HCT116 (cell line): ENCODE measurements at regions not wholly inside any gene's neighbourhood (a gene's known extent, or its start where the extent isn't known, plus 50 kb on each side); places are given as distances from the start of the nearest gene placed in this dataset.

Source experiments
- ATAC-seq: fragments of 200-7000 bp; cut with Tn5 transposase; 2 replicates; pipeline ENCODE4 v1.9.1; 2020; ENCODE audit warnings: mild to moderate bottlenecking, moderate library complexity
- BruUV-seq: library from RNA; stranded (reverse); fragments of 400-500 nt; replicated peaks from 2 replicates; lab custom pipeline; 2021; lab: Mats Ljungman, UMichigan
- CTCF ChIA-PET: fragments of 300-600 bp; sonication (Branson Sonifier 250); formaldehyde crosslinking; loops from one replicate; lab custom pipeline; 2021; ENCODE audit warnings: antibody characterized with exemption; lab: Charles Lee
- POLR2A ChIA-PET: fragments of 300-600, 350-600 bp; sonication (Branson Sonifier 250); formaldehyde crosslinking; loops from one replicate; lab custom pipeline; 2021; ENCODE audit warnings: antibody characterized with exemption; lab: Charles Lee
- RAD21 ChIA-PET, 2 experiments: fragments of 300-600 bp; sonication (Branson Sonifier 250); formaldehyde crosslinking; loops; one replicate each; lab custom pipeline; 2023; ENCODE audit warnings: low total read pairs in 2 of 2; ENCODE audit not compliant: uncharacterized antibody in 2 of 2, unreplicated experiment in 2 of 2, low non-redundant PET in 1 of 2; lab: Charles Lee
- DNase-seq: peaks from one replicate; pipeline ENCODE4 v3.0.0-alpha.2; 2010; ENCODE audit warnings: low read depth, low spot score
- H2AFZ ChIP-seq: fragments of 200-600 bp; shearing (Covaris generic), sonication (generic); 2 replicates; pipeline ENCODE4 v1.6.1; 2017; ENCODE audit warnings: low read depth, mixed run types, mixed read lengths, antibody characterized with exemption, low read length; ENCODE audit not compliant: poor library complexity, severe bottlenecking
- H3K27ac ChIP-seq: 2 replicates; pipeline ENCODE4 v1.5.1; 2012; ENCODE audit warnings: low read depth, low read length
- H3K27me3 ChIP-seq: fragments of 200-600 bp; sonication (generic); 2 replicates; pipeline ENCODE4 v1.6.1; 2016; ENCODE audit warnings: mixed run types, low read length, mixed read lengths; ENCODE audit not compliant: insufficient read depth
- H3K36me3 ChIP-seq, 2 experiments: fragments of 200-500 bp in 1 of 2; fragments of 200-600 bp in 1 of 2; sonication (Bioruptor generic) in 1 of 2; sonication (generic) in 1 of 2; 2 replicates each; pipeline versions ENCODE4 v1.5.1 to v1.6.1; 2014 to 2016; ENCODE audit warnings: low read length in 2 of 2, inconsistent platforms in 1 of 2, mixed read lengths in 1 of 2, mixed run types in 1 of 2; ENCODE audit not compliant: insufficient read depth in 2 of 2, control insufficient read depth in 1 of 2
- H3K4me1 ChIP-seq, 2 experiments: fragments of 200-600 bp in 1 of 2; sonication (generic) in 1 of 2; 2 replicates each; pipeline versions ENCODE4 v1.5.1 to v1.6.1; 2012 to 2017; ENCODE audit warnings: low read length in 2 of 2, inconsistent platforms in 1 of 2, mild to moderate bottlenecking in 1 of 2, mixed read lengths in 1 of 2, mixed run types in 1 of 2, moderate library complexity in 1 of 2; ENCODE audit not compliant: insufficient read depth in 2 of 2, control insufficient read depth in 1 of 2
- H3K4me2 ChIP-seq: fragments of 200-600 bp; sonication (generic); 2 replicates; pipeline ENCODE4 v1.6.1; 2017; ENCODE audit warnings: mixed run types, low read length, mixed read lengths
- H3K4me3 ChIP-seq, 2 experiments: fragments of 200-600 bp in 1 of 2; sonication (generic) in 1 of 2; replicated peaks in 1 of 2; 2 replicates each; pipeline ENCODE4 v1.5.1; 2011 to 2016; ENCODE audit warnings: low read length in 2 of 2, control low read depth in 1 of 2, low read depth in 1 of 2, mild to moderate bottlenecking in 1 of 2, mixed read lengths in 1 of 2, mixed run types in 1 of 2
- H3K79me2 ChIP-seq: fragments of 200-600 bp; sonication (generic); 2 replicates; pipeline ENCODE4 v1.6.1; 2017; ENCODE audit warnings: mild to moderate bottlenecking, mixed run types, low read length, moderate library complexity, mixed read lengths; ENCODE audit not compliant: insufficient read depth
- H3K9ac ChIP-seq: fragments of 200-600 bp; sonication (generic); 2 replicates; pipeline ENCODE4 v1.6.1; 2016; ENCODE audit warnings: low read length, mixed read lengths
- H3K9me2 ChIP-seq: fragments of 200-600 bp; sonication (generic), shearing (Covaris generic); 2 replicates; pipeline ENCODE4 v1.6.1; 2017; ENCODE audit warnings: mixed run types, mild to moderate bottlenecking, moderate library complexity; ENCODE audit not compliant: insufficient read depth
- H3K9me3 ChIP-seq, 2 experiments: fragments of 200-500 bp in 1 of 2; fragments of 200-600 bp in 1 of 2; sonication (Bioruptor generic) in 1 of 2; sonication (generic) in 1 of 2; 2 replicates each; pipeline ENCODE4 v1.6.1; 2014 to 2017; ENCODE audit warnings: low read length in 2 of 2, mixed read lengths in 2 of 2, inconsistent platforms in 1 of 2, low read depth in 1 of 2, mild to moderate bottlenecking in 1 of 2, mixed run types in 1 of 2, moderate library complexity in 1 of 2; ENCODE audit not compliant: control insufficient read depth in 1 of 2, insufficient read depth in 1 of 2
- H4K20me1 ChIP-seq: fragments of 200-600 bp; sonication (generic), shearing (Covaris generic); 2 replicates; pipeline ENCODE4 v1.6.1; 2017; ENCODE audit warnings: mixed run types, mild to moderate bottlenecking, moderate library complexity; ENCODE audit not compliant: insufficient read depth
- ATF3 ChIP-seq: IDR thresholded peaks from 2 replicates; pipeline ENCODE4 v1.6.1; 2012
- CBX3 ChIP-seq: IDR thresholded peaks from 2 replicates; pipeline ENCODE4 v1.6.1; 2012; ENCODE audit warnings: low read depth
- CEBPB ChIP-seq: IDR thresholded peaks from 2 replicates; pipeline ENCODE4 v1.6.1; 2012; ENCODE audit warnings: low read depth
- EZH2 ChIP-seq: fragments of 200-600 bp; sonication (generic); IDR thresholded peaks from 2 replicates; pipeline ENCODE4 v1.6.1; 2017; ENCODE audit warnings: antibody characterized with exemption, mixed run types
- EZH2phosphoT487 ChIP-seq: fragments of 200-600 bp; IDR thresholded peaks from 2 replicates; pipeline ENCODE4 v1.6.1; 2018; ENCODE audit warnings: antibody characterized with exemption, borderline replicate concordance
- FOSL1 ChIP-seq: IDR thresholded peaks from 2 replicates; pipeline ENCODE4 v1.6.1; 2012; ENCODE audit warnings: low read depth
- REST ChIP-seq: IDR thresholded peaks from 2 replicates; pipeline ENCODE4 v1.6.1; 2012; ENCODE audit warnings: low read depth
- SIN3A ChIP-seq: IDR thresholded peaks from 2 replicates; pipeline ENCODE4 v1.6.1; 2012; ENCODE audit warnings: low read depth
- SP1 ChIP-seq: IDR thresholded peaks from 2 replicates; pipeline ENCODE4 v1.6.1; 2012; ENCODE audit warnings: low read depth
- TCF7L2 ChIP-seq: IDR thresholded peaks from 2 replicates; pipeline ENCODE4 v1.7.0; 2011; ENCODE audit warnings: borderline replicate concordance, inconsistent platforms; ENCODE audit not compliant: insufficient read depth, insufficient read length; ENCODE audit errors: extremely low read depth
- YY1 ChIP-seq: IDR thresholded peaks from 2 replicates; pipeline ENCODE4 v1.6.1; 2011; ENCODE audit warnings: low read length, low read depth, moderate library complexity, mild to moderate bottlenecking; ENCODE audit not compliant: insufficient replicate concordance; ENCODE audit errors: extremely low read depth
- ZBTB33 ChIP-seq: IDR thresholded peaks from 2 replicates; pipeline ENCODE4 v1.6.1; 2011; ENCODE audit warnings: mild to moderate bottlenecking, low read length, moderate library complexity; ENCODE audit not compliant: insufficient replicate concordance; ENCODE audit errors: extremely low read depth
- ZNF274 ChIP-seq: fragments of 200-500 bp; sonication (Bioruptor generic); IDR thresholded peaks from 2 replicates; pipeline ENCODE4 v1.6.1; 2014; ENCODE audit warnings: mild to moderate bottlenecking, low read depth, low read length, inconsistent platforms
- intact Hi-C: fragments of 100-400 bp; cut with micrococcal nuclease; formaldehyde crosslinking; loops from 2 replicates; pipeline ENCODE4 v1.10.0; 2022
- TF ChIP-seq, protein P1 (sequence below): IDR thresholded peaks from 2 replicates; pipeline ENCODE4 v1.6.1; 2012
- TF ChIP-seq, protein P2 (sequence below), 3 experiments: fragments of 200-600 bp in 1 of 3; sonication (generic) in 1 of 3; IDR thresholded peaks in 2 of 3; conservative IDR thresholded peaks in 1 of 3; 2 replicates each; pipeline ENCODE4 v1.5.1; 2012 to 2017; ENCODE audit warnings: low read depth in 2 of 3, low read length in 2 of 3, antibody characterized with exemption in 1 of 3, borderline replicate concordance in 1 of 3, control low read depth in 1 of 3, mild to moderate bottlenecking in 1 of 3, mixed read lengths in 1 of 3, mixed run types in 1 of 3, moderate library complexity in 1 of 3; ENCODE audit not compliant: insufficient read depth in 1 of 3

GRCh38 chr10:106213493-106213892 is 951.0 kb downstream of the SORCS1 start:
- H3K9me2 ChIP-seq, result no peaks in the 10 kb centered on the region
- RAD21 ChIA-PET, result no interaction called here
- H3K79me2 ChIP-seq, result no peaks in the 10 kb centered on the region
- no peak overlapping the region for H3K9ac ChIP-seq
- no TSS peak for BruUV-seq
- no peak overlapping the region for H3K4me3 ChIP-seq
- intact Hi-C loops, result no loop called here
- CTCF ChIA-PET, result no interaction called here
- DNase-seq (no peak), ATAC-seq (no peak)
- no peak overlapping the region for H2AFZ ChIP-seq
- no peaks in the 10 kb centered on the region for H3K36me3 ChIP-seq
- TF ChIP-seq, protein P1, sequence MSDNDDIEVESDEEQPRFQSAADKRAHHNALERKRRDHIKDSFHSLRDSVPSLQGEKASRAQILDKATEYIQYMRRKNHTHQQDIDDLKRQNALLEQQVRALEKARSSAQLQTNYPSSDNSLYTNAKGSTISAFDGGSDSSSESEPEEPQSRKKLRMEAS, result no peak
- TF ChIP-seq SIN3A, result no peak
- no peak for TF ChIP-seq CBX3
- TF ChIP-seq ATF3, result no peak
- no peak for TF ChIP-seq YY1
- TF ChIP-seq SP1, result no peak
- TF ChIP-seq TCF7L2, result no peak
- TF ChIP-seq FOSL1, result no peak
- TF ChIP-seq, protein P2, sequence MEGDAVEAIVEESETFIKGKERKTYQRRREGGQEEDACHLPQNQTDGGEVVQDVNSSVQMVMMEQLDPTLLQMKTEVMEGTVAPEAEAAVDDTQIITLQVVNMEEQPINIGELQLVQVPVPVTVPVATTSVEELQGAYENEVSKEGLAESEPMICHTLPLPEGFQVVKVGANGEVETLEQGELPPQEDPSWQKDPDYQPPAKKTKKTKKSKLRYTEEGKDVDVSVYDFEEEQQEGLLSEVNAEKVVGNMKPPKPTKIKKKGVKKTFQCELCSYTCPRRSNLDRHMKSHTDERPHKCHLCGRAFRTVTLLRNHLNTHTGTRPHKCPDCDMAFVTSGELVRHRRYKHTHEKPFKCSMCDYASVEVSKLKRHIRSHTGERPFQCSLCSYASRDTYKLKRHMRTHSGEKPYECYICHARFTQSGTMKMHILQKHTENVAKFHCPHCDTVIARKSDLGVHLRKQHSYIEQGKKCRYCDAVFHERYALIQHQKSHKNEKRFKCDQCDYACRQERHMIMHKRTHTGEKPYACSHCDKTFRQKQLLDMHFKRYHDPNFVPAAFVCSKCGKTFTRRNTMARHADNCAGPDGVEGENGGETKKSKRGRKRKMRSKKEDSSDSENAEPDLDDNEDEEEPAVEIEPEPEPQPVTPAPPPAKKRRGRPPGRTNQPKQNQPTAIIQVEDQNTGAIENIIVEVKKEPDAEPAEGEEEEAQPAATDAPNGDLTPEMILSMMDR (IDR thresholded peaks at IDR 0.05 in 2 of 3, conservative IDR thresholded peaks at IDR 0.05 in 1 of 3; ENCODE audit: borderline replicate concordance in 1 of 3, insufficient read depth in 1 of 3, low read depth in 2 of 3, low read length in 2 of 3), result no peak
- no peak for TF ChIP-seq ZBTB33
- no peak for TF ChIP-seq ZNF274
- no peak for TF ChIP-seq CEBPB
- no peak for TF ChIP-seq EZH2phosphoT487
- TF ChIP-seq EZH2, result no peak
- no peak for TF ChIP-seq REST
- H3K9me3 ChIP-seq, result peaks cover 34 to 40% of the 10 kb centered on the region in 2 experiments; a peak in 3 of 4 replicates
- no peak overlapping the region for H3K27ac ChIP-seq
- no peaks in the 10 kb centered on the region for H3K27me3 ChIP-seq
- POLR2A ChIA-PET, result no interaction called here
- H3K4me1 ChIP-seq, result no peaks in the 10 kb centered on the region
- H4K20me1 ChIP-seq, result no peaks in the 10 kb centered on the region
- no peak overlapping the region for H3K4me2 ChIP-seq
